ENCODE measurements at regions not wholly inside any gene's neighbourhood (a gene's known extent, or its start where the extent isn't known, plus 50 kb on each side); places are given as distances from the start of the nearest gene placed in this dataset.

GRCh38 chr16:73252446-73252845, 204.5 kb upstream of the ZFHX3 start:
- no peak overlapping the region for H3K27ac ChIP-seq (replicated peaks in 1 of 4)
- TF ChIP-seq POLR2AphosphoS5 (IDR thresholded peaks at IDR 0.05) = no peak
- TF ChIP-seq EP300 (IDR thresholded peaks at IDR 0.05) = no peak
- no peak for TF ChIP-seq CTCF (IDR thresholded peaks at IDR 0.05)
- TF ChIP-seq POLR2A (IDR thresholded peaks at IDR 0.05; ENCODE audit: low read depth) = no peak
- 47% methylated on average over 10 of the region's 10 CpGs for WGBS
- no peak for DNase-seq (ENCODE audit: extremely low spot score)
- no peaks in the 10 kb centered on the region for H3K36me3 ChIP-seq
- H3K4me1 ChIP-seq = no peaks in the 10 kb centered on the region
- H3K9me3 ChIP-seq = peaks cover 0 to 8% (median 0%) of the 10 kb centered on the region in 4 donors
- H3K27me3 ChIP-seq = peaks cover 0 to 3% (median 0%) of the 10 kb centered on the region in 4 donors
- no peak overlapping the region for H3K4me3 ChIP-seq
- intact Hi-C loops (cut with DNase I) = no loop called here

- no peak for TF ChIP-seq CTCF (IDR thresholded peaks at IDR 0.05)
- no peak for TF ChIP-seq EP300 (IDR thresholded peaks at IDR 0.05)
- TF ChIP-seq POLR2AphosphoS5 (IDR thresholded peaks at IDR 0.05) = no peak
- no peak for TF ChIP-seq POLR2A (IDR thresholded peaks at IDR 0.05; ENCODE audit: low read depth)
- peaks cover 0 to 8% (median 0%) of the 10 kb centered on the region in 4 donors for H3K9me3 ChIP-seq
- 94% methylated on average over 7 of the region's 7 CpGs for WGBS
Observed at GRCh38 chr16:73251608-73252007, 203.7 kb upstream of the ZFHX3 start.

GRCh38 chr16:73248316-73248715, 200.4 kb upstream of the ZFHX3 start:
- Histone ChIP-seq H3K4me3 (no peak overlapping the region), H3K36me3 (no peaks in the 10 kb centered on the region), H3K4me1 (no peaks in the 10 kb centered on the region), H3K27me3 (peaks cover 0 to 3% (median 0%) of the 10 kb centered on the region in 4 donors), H3K9me3 (no peaks in the 10 kb centered on the region), H3K27ac (replicated peaks in 1 of 4) (no peak overlapping the region)
- DNase-seq (ENCODE audit: extremely low spot score) = no peak
- TF ChIP-seq EP300 (IDR thresholded peaks at IDR 0.05) (no peak), POLR2A (IDR thresholded peaks at IDR 0.05; ENCODE audit: low read depth) (no peak), CTCF (IDR thresholded peaks at IDR 0.05) (no peak), POLR2AphosphoS5 (IDR thresholded peaks at IDR 0.05) (no peak)
- intact Hi-C loops (cut with DNase I) = no loop called here
- WGBS = 88% methylated on average over 4 of the region's 4 CpGs

More at GRCh38 chr16:73251608-73252007, 203.7 kb upstream of the ZFHX3 start:
- Histone ChIP-seq H3K4me1 (no peaks in the 10 kb centered on the region), H3K27ac (replicated peaks in 1 of 4) (no peak overlapping the region), H3K36me3 (no peaks in the 10 kb centered on the region), H3K4me3 (no peak overlapping the region), H3K27me3 (peaks cover 0 to 3% (median 0%) of the 10 kb centered on the region in 4 donors)
- intact Hi-C loops (cut with DNase I) = no loop called here
- no peak for DNase-seq (ENCODE audit: extremely low spot score)

- TF ChIP-seq EP300 (IDR thresholded peaks at IDR 0.05) = no peak
- no peak for TF ChIP-seq POLR2A (IDR thresholded peaks at IDR 0.05; ENCODE audit: low read depth)
- TF ChIP-seq POLR2AphosphoS5 (IDR thresholded peaks at IDR 0.05) = no peak
- TF ChIP-seq CTCF (IDR thresholded peaks at IDR 0.05) = no peak
- WGBS = 81% methylated on average over 4 of the region's 4 CpGs
- DNase-seq (ENCODE audit: extremely low spot score) = no peak
- no peaks in the 10 kb centered on the region for H3K36me3 ChIP-seq
- no peak overlapping the region for H3K4me3 ChIP-seq
- H3K9me3 ChIP-seq = no peaks in the 10 kb centered on the region
- H3K27ac ChIP-seq (replicated peaks in 1 of 4) = no peak overlapping the region
- H3K27me3 ChIP-seq = peaks cover 0 to 6% (median 0%) of the 10 kb centered on the region in 4 donors
- intact Hi-C loops (cut with DNase I) = no loop called here
- H3K4me1 ChIP-seq = no peaks in the 10 kb centered on the region
Observed at GRCh38 chr16:73240920-73241319, 193.0 kb upstream of the ZFHX3 start.

GRCh38 chr16:73237601-73238000, 189.7 kb upstream of the ZFHX3 start:
- DNase-seq (ENCODE audit: extremely low spot score) = no peak
- H3K36me3 ChIP-seq = no peaks in the 10 kb centered on the region
- no peaks in the 10 kb centered on the region for H3K9me3 ChIP-seq
- H3K27ac ChIP-seq (replicated peaks in 1 of 4) = no peak overlapping the region
- H3K4me1 ChIP-seq = peaks cover 0 to 14% (median 11%) of the 10 kb centered on the region in 4 donors
- intact Hi-C loops (cut with DNase I) = no loop called here
- peaks cover 0 to 16% (median 0%) of the 10 kb centered on the region in 4 donors for H3K27me3 ChIP-seq
- whole genome bisulfite sequencing = 87% methylated on average over 4 of the region's 4 CpGs
- H3K4me3 ChIP-seq = no peak overlapping the region
- TF ChIP-seq EP300 (IDR thresholded peaks at IDR 0.05) = no peak
- TF ChIP-seq POLR2A (IDR thresholded peaks at IDR 0.05; ENCODE audit: low read depth) = no peak
- no peak for TF ChIP-seq POLR2AphosphoS5 (IDR thresholded peaks at IDR 0.05)
- no peak for TF ChIP-seq CTCF (IDR thresholded peaks at IDR 0.05)
